HG02678 (cell line): ENCODE measurements at regions not wholly inside any gene's neighbourhood (a gene's known extent, or its start where the extent isn't known, plus 50 kb on each side); places are given as distances from the start of the nearest gene placed in this dataset.

Experiments used
- ATAC-seq: cut with Tn5 transposase; IDR thresholded peaks from one replicate; pipeline ENCODE4 v1.9.1; 2021; ENCODE audit warnings: mild to moderate bottlenecking, moderate library complexity; ENCODE audit not compliant: unreplicated experiment

- ATAC-seq, result no peak
Observed at GRCh38 chr4:128342762-128343161, 55.1 kb upstream of the PGRMC2 start.

GRCh38 chr4:128341634-128342033 lies 54.0 kb upstream of the PGRMC2 start:
- ATAC-seq, result no peak

- no peak for ATAC-seq
Observed at GRCh38 chr4:128338634-128339355, 51.2 kb upstream of the PGRMC2 start.

- no peak for ATAC-seq
Observed at GRCh38 chr4:128337863-128338262, 50.2 kb upstream of the PGRMC2 start.
